ENCODE measurements at regions not wholly inside any gene's neighbourhood (a gene's known extent, or its start where the extent isn't known, plus 50 kb on each side); places are given as distances from the start of the nearest gene placed in this dataset.

GRCh38 chr13:21318891-21319532, 140.1 kb downstream of the ZDHHC20 start:
- H3K27ac ChIP-seq (ENCODE audit: low read length), result no peak overlapping the region
- H3K36me3 ChIP-seq (ENCODE audit: control insufficient read depth, insufficient read depth, low read length), result no peaks in the 10 kb centered on the region
- WGBS (ENCODE audit: insufficient coverage, insufficient read length), result no CpG with 5 or more reads among the region's 50 CpGs
- H3K9me3 ChIP-seq (ENCODE audit: control insufficient read depth, insufficient read depth, low read length), result no peaks in the 10 kb centered on the region
- H3K4me1 ChIP-seq (ENCODE audit: control insufficient read depth, insufficient read depth, low read length), result peaks cover 1% of the 10 kb centered on the region; the same call in 1 of the 2 replicates
- no peak for DNase-seq (ENCODE audit: low read depth, low spot score)
- no peak overlapping the region for H3K4me3 ChIP-seq (ENCODE audit: low read length)
- H3K27me3 ChIP-seq (ENCODE audit: control insufficient read depth, insufficient read depth, low read length), result no peaks in the 10 kb centered on the region

DNA sequence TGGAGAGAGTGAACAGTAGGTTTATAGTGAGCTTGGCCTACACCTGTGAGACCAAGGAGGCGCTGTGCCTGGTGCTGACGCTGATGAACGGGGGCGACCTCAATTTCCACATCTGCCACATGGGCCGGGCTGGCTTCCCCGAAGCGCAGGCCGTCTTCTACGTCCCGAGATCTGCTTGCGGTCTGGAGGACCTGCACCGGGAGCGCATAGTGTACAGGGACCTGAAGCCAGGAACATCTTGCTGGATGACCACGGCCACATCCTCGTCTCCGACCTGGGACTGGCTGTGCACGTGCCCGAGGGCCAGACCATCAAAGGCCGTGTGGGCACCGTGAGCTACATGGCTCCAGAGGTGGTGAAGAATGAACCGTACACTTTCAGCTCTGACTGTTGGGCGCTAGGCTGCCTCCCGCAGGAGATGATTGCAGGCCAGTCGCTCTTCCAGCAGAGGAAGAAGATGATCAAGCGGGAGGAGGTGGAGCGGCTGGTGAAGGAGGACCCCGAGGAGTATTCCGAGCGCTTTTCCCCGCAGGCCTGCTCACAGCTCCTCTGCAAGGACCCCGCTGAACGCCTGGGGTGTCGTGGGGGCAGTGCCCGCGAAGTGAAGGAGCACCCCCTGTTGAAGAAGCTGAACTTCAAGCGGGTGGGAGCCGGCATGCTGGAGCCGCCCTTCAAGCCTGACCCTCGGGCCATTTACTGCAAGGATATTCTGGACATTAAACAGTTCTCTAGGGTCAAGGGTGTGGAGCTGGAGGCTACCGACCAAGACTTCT, 139.0 kb downstream of the ZDHHC20 start:
- H3K36me3 ChIP-seq (ENCODE audit: control insufficient read depth, insufficient read depth, low read length), result no peaks in the 10 kb centered on the region
- WGBS (ENCODE audit: insufficient coverage, insufficient read length), result no CpG with 5 or more reads among the region's 40 CpGs
- H3K9me3 ChIP-seq (ENCODE audit: control insufficient read depth, insufficient read depth, low read length), result no peaks in the 10 kb centered on the region
- peaks cover 1% of the 10 kb centered on the region; the same call in 1 of the 2 replicates for H3K4me1 ChIP-seq (ENCODE audit: control insufficient read depth, insufficient read depth, low read length)
- no peak for DNase-seq (ENCODE audit: low read depth, low spot score)
- H3K4me3 ChIP-seq (ENCODE audit: low read length), result no peak overlapping the region
- no peak overlapping the region for H3K27ac ChIP-seq (ENCODE audit: low read length)
- no peaks in the 10 kb centered on the region for H3K27me3 ChIP-seq (ENCODE audit: control insufficient read depth, insufficient read depth, low read length)

- Histone ChIP-seq H3K4me1 (ENCODE audit: control insufficient read depth, insufficient read depth, low read length) (peaks cover 1% of the 10 kb centered on the region; the same call in 1 of the 2 replicates), H3K9me3 (ENCODE audit: control insufficient read depth, insufficient read depth, low read length) (no peaks in the 10 kb centered on the region), H3K4me3 (ENCODE audit: low read length) (no peak overlapping the region), H3K27ac (ENCODE audit: low read length) (no peak overlapping the region), H3K27me3 (ENCODE audit: control insufficient read depth, insufficient read depth, low read length) (no peaks in the 10 kb centered on the region), H3K36me3 (ENCODE audit: control insufficient read depth, insufficient read depth, low read length) (no peaks in the 10 kb centered on the region)
- WGBS (ENCODE audit: insufficient coverage, insufficient read length), result no CpG with 5 or more reads among the region's 8 CpGs
- DNase-seq (ENCODE audit: low read depth, low spot score), result no peak
Observed at GRCh38 chr13:21320642-21321034, 138.5 kb downstream of the ZDHHC20 start.

- Histone ChIP-seq H3K4me3 (ENCODE audit: low read length) (no peak overlapping the region), H3K9me3 (ENCODE audit: control insufficient read depth, insufficient read depth, low read length) (no peaks in the 10 kb centered on the region)
- no CpG with 5 or more reads among the region's 7 CpGs for WGBS (ENCODE audit: insufficient coverage, insufficient read length)
Observed at GRCh38 chr13:21321269-21321668, 137.8 kb downstream of the ZDHHC20 start.

GRCh38 chr13:21322327-21322965, 136.7 kb downstream of the ZDHHC20 start:
- H3K36me3 ChIP-seq (ENCODE audit: control insufficient read depth, insufficient read depth, low read length), result no peaks in the 10 kb centered on the region
- no peak for DNase-seq (ENCODE audit: low read depth, low spot score)
- WGBS (ENCODE audit: insufficient coverage, insufficient read length), result no CpG with 5 or more reads among the region's 11 CpGs
- H3K9me3 ChIP-seq (ENCODE audit: control insufficient read depth, insufficient read depth, low read length), result no peaks in the 10 kb centered on the region
- no peak overlapping the region for H3K4me3 ChIP-seq (ENCODE audit: low read length)
- H3K4me1 ChIP-seq (ENCODE audit: control insufficient read depth, insufficient read depth, low read length), result peaks cover 4% of the 10 kb centered on the region
- no peak overlapping the region for H3K27ac ChIP-seq (ENCODE audit: low read length)
- H3K27me3 ChIP-seq (ENCODE audit: control insufficient read depth, insufficient read depth, low read length), result no peaks in the 10 kb centered on the region

More at GRCh38 chr13:21321269-21321668, 137.8 kb downstream of the ZDHHC20 start:
- Histone ChIP-seq H3K27me3 (ENCODE audit: control insufficient read depth, insufficient read depth, low read length) (no peaks in the 10 kb centered on the region), H3K4me1 (ENCODE audit: control insufficient read depth, insufficient read depth, low read length) (peaks cover 1% of the 10 kb centered on the region; the same call in 1 of the 2 replicates), H3K36me3 (ENCODE audit: control insufficient read depth, insufficient read depth, low read length) (no peaks in the 10 kb centered on the region), H3K27ac (ENCODE audit: low read length) (no peak overlapping the region)
- no peak for DNase-seq (ENCODE audit: low read depth, low spot score)
